ENCODE measurements at regions not wholly inside any gene's neighbourhood (a gene's known extent, or its start where the extent isn't known, plus 50 kb on each side); places are given as distances from the start of the nearest gene placed in this dataset.
"Not testable (repeated sequence)": the region's sequence is repeated elsewhere in the genome, so short reads cannot be mapped to it uniquely, and the experiment has no call there.

DNA sequence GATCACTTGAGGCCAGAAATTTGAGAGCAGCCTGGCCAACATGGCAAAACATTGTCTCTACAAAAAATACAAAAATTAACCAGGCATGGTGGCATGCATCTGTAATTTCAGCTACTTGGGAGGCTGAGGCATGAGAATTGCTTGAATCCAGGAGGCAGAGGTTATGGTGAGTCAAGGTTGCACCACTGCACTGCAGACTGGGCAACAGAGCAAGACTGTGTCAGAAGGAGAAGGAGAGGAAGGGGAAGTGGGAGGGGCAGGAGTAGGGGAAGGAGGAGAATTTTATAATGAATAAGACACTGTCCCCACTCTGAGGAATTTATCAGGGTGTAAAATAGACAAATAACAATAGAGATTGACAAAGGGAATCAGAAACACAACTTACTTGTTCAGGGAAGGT is 440.6 kb upstream of the DYNLRB2 start:
- no peak for DNase-seq (ENCODE audit: low read depth)
- TF ChIP-seq, protein P1, sequence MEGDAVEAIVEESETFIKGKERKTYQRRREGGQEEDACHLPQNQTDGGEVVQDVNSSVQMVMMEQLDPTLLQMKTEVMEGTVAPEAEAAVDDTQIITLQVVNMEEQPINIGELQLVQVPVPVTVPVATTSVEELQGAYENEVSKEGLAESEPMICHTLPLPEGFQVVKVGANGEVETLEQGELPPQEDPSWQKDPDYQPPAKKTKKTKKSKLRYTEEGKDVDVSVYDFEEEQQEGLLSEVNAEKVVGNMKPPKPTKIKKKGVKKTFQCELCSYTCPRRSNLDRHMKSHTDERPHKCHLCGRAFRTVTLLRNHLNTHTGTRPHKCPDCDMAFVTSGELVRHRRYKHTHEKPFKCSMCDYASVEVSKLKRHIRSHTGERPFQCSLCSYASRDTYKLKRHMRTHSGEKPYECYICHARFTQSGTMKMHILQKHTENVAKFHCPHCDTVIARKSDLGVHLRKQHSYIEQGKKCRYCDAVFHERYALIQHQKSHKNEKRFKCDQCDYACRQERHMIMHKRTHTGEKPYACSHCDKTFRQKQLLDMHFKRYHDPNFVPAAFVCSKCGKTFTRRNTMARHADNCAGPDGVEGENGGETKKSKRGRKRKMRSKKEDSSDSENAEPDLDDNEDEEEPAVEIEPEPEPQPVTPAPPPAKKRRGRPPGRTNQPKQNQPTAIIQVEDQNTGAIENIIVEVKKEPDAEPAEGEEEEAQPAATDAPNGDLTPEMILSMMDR (IDR thresholded peaks at IDR 0.05; ENCODE audit: low read length, missing control alignments): no peak

DNA sequence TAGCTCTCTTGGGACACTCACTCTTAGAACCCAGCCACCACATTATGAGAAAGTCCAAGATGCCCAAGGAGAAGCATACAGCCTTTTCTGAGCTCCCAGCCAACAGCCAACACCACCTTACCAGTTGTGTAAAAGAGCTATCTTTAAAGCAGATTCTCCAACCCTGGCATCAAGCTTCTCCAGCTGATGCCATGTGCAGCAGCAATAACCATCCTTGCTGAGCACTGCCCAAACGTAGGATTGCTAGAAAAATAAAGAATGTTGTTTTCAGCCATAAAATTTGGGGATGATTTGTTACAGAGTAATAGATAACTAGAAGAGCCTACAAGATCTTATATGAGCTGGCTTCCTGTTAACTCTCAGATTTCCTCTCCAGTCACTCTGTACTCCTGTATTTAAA is 443.7 kb upstream of the DYNLRB2 start:
- no peak overlapping the region for H3K4me3 ChIP-seq (replicated peaks; ENCODE audit: low read depth, low read length)
- TF ChIP-seq, protein P1 (IDR thresholded peaks at IDR 0.05; ENCODE audit: low read length, missing control alignments): no peak
- no peak for DNase-seq (ENCODE audit: low read depth)

More for the DNA sequence above, 440.6 kb upstream of the DYNLRB2 start:
- no peak overlapping the region for H3K4me3 ChIP-seq (replicated peaks; ENCODE audit: low read depth, low read length)

DNA sequence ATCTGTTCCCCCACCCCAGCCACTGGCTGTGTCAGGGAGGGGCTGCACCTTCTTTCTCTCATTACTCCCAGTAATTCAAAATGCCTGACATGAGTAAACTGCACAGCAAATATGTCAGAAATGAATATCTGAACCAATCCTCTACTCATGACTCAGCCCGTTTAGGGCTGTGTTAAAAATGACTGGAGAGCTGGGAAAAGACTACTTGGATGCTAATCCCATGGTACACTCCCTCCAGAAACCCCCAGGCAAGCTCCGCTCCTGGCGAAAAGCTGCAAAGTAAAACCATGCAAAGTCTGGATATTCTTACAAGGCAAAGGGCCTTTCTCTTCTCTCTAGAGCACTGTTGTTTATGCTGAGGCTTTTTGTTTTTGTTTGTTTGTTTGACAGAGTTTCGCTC is 448.1 kb upstream of the DYNLRB2 start:
- TF ChIP-seq, protein P1 (IDR thresholded peaks at IDR 0.05; ENCODE audit: low read length, missing control alignments): no peak
- no peak overlapping the region for H3K4me3 ChIP-seq (replicated peaks; ENCODE audit: low read depth, low read length)
- no peak for DNase-seq (ENCODE audit: low read depth)

DNA sequence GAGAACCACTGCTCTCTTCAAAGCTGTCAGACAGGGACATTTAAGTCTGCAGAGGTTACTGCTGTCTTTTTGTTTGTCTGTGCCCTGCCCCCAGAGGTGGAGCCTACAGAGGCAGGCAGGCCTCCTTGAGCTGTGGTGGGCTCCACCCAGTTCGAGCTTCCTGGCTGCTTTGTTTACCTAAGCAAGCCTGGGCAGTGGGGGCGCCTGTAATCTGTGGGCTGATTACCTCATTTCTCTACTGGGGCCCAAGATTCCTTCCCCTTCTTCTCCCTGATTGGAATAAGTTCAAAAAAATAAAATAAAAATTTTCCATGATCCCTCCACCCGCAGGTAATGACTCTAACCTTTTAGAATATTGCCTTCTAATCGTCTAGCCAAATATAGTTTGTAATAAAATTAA is 449.3 kb upstream of the DYNLRB2 start:
- H3K4me3 ChIP-seq (replicated peaks; ENCODE audit: low read depth, low read length); DNase-seq (ENCODE audit: low read depth): not testable (repeated sequence)

DNA sequence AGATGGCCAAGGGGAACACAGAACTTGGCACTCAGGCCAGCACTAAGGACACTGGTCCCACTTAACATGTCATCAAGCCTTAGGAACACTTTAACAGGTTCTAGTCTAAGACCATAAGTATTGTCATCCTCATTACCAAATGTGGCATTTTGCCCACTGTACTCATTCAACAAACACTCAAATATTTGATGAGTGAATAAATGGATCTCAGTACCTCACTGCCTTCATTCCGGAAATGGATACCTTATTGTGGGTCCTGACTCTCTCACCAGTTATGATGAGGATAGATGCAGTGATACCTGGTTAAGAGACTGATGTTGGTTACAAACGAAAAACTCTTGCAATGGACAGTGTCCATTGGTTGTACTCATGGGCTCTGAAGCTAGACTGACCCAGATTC is 455.2 kb upstream of the DYNLRB2 start:
- TF ChIP-seq, protein P1 (IDR thresholded peaks at IDR 0.05; ENCODE audit: low read length, missing control alignments): no peak
- no peak overlapping the region for H3K4me3 ChIP-seq (replicated peaks; ENCODE audit: low read depth, low read length)
- DNase-seq (ENCODE audit: low read depth): no peak

DNA sequence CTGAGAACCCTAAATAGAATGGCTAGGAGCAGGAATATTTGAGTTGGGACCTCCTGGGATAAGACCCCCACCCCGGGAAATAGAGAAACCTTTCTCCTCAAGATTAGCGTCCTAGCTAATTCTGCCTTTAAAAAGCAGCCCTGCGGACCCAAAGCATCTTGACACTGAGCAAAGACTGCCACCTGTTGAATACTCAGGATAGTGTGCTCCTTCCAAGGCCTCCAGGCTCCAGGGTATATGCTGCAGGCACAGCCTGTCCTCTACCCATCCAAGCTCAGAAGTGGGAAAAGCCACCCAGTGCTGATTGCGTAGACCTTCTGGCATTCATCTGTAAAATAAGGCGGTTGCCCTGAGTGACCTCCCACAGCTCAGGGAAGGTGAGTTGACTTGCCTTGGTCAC is 456.2 kb upstream of the DYNLRB2 start:
- TF ChIP-seq, protein P1 (IDR thresholded peaks at IDR 0.05; ENCODE audit: low read length, missing control alignments): peak; percentile 17
- DNase-seq (ENCODE audit: low read depth): peak; percentile 29

DNA sequence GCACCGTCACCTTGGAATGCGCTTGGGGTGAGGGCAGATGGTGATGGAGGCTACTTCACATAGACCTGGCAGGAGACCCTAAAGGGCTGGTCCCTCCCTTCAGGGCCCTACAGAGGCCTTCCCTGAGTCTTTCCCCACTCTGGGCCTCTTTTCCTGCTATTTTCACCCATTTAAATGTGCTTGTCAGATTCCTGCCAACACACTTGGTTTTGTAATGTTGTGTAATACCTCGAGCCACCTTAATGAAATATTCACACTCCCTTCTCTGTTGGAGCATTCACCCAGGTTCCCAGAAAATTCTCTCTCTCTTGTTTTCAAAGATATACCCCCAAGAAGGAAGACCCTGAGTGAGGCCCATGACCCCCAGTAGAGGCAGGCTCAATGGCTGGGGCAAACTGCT is 456.6 kb upstream of the DYNLRB2 start:
- DNase-seq (ENCODE audit: low read depth): no peak
- TF ChIP-seq, protein P1 (IDR thresholded peaks at IDR 0.05; ENCODE audit: low read length, missing control alignments): no peak
- no peak overlapping the region for H3K4me3 ChIP-seq (replicated peaks; ENCODE audit: low read depth, low read length)

More for the DNA sequence above, 456.2 kb upstream of the DYNLRB2 start:
- no peak overlapping the region for H3K4me3 ChIP-seq (replicated peaks; ENCODE audit: low read depth, low read length)
